Kidney epithelial cell (primary cell): ENCODE measurements at regions not wholly inside any gene's neighbourhood (a gene's known extent, or its start where the extent isn't known, plus 50 kb on each side); places are given as distances from the start of the nearest gene placed in this dataset.
A peak's percentile ranks its signal among the peaks of the same experiment; 100 is the strongest.

Experiments
- DNase-seq: peaks from one replicate; pipeline ENCODE4 v3.0.0-alpha.2; 2010; ENCODE audit warnings: low read depth
- H3K27me3 ChIP-seq: 2 replicates; pipeline ENCODE4 v1.6.0; 2011; ENCODE audit warnings: low read length; ENCODE audit not compliant: control insufficient read depth, insufficient read depth
- H3K36me3 ChIP-seq: 2 replicates; pipeline ENCODE4 v1.5.1; 2011; ENCODE audit warnings: low read length; ENCODE audit not compliant: control insufficient read depth, insufficient read depth
- H3K4me3 ChIP-seq: 2 replicates; pipeline ENCODE4 v1.5.1; 2011; ENCODE audit warnings: low read depth, mild to moderate bottlenecking, control low read depth, low read length
- CTCF ChIP-seq: IDR thresholded peaks from 2 replicates; pipeline ENCODE4 v1.5.1; 2011; ENCODE audit warnings: mild to moderate bottlenecking, moderate library complexity, low read length, control low read depth, inconsistent platforms; ENCODE audit not compliant: insufficient read depth, poor library complexity, severe bottlenecking

DNA sequence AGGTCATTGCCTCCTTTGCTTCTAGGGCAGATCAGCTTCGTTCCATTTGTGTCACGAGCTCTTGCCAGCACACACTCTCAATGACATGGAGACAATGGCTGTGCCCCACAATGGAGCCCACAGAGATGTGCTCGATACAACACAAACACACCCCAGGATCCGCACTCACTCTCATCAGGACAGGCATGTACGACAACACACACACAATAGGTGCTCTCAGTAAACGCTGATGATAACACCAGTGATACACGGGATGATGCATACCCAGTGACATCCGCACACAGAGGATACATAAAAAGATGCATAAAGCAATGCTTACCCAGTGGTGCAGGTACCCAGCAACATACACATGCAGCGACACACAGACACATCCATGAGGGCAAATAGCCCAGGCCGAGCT, 61.2 kb upstream of the LBX1 start:
- no peak for DNase-seq
- Histone ChIP-seq H3K36me3 (no peaks in the 10 kb centered on the region), H3K27me3 (peaks cover 70% of the 10 kb centered on the region), H3K4me3 (no peak overlapping the region)
- TF ChIP-seq CTCF = no peak

GRCh38 chr10:101290881-101291280, 61.6 kb upstream of the LBX1 start:
- TF ChIP-seq CTCF = no peak
- H3K4me3 ChIP-seq = no peak overlapping the region
- DNase-seq = no peak
- H3K27me3 ChIP-seq = peaks cover 70% of the 10 kb centered on the region
- no peaks in the 10 kb centered on the region for H3K36me3 ChIP-seq

GRCh38 chr10:101291331-101292193, 62.3 kb upstream of the LBX1 start:
- no peak for DNase-seq
- peak; percentile 70 for TF ChIP-seq CTCF
- H3K27me3 ChIP-seq = peaks cover 67% of the 10 kb centered on the region
- no peaks in the 10 kb centered on the region for H3K36me3 ChIP-seq
- H3K4me3 ChIP-seq = peak overlapping the region; percentile 19

- TF ChIP-seq CTCF = no peak
- no peak for DNase-seq
- Histone ChIP-seq H3K27me3 (peaks cover 64% of the 10 kb centered on the region), H3K4me3 (peak overlapping the region; percentile 16), H3K36me3 (no peaks in the 10 kb centered on the region)
These were observed 61.6 kb upstream of the BTRC start for GRCh38 chr10:101292194-101293006.

GRCh38 chr10:101293007-101293723, 60.8 kb upstream of the BTRC start:
- no peaks in the 10 kb centered on the region for H3K36me3 ChIP-seq
- no peak for TF ChIP-seq CTCF
- DNase-seq = no peak
- peaks cover 61% of the 10 kb centered on the region for H3K27me3 ChIP-seq
- H3K4me3 ChIP-seq = no peak overlapping the region
